ENCODE measurements at regions not wholly inside any gene's neighbourhood (a gene's known extent, or its start where the extent isn't known, plus 50 kb on each side); places are given as distances from the start of the nearest gene placed in this dataset.

- Histone ChIP-seq H3K79me1 (ENCODE audit: low read depth, low read length) (no peaks in the 10 kb centered on the region), H3K18ac (ENCODE audit: extremely low read depth, low read length) (no peak overlapping the region), H2BK12ac (ENCODE audit: low read depth, low read length) (no peak overlapping the region), H2AK5ac (ENCODE audit: low read depth, low read length) (no peak overlapping the region), H2BK120ac (replicated peaks; ENCODE audit: low read depth, low read length) (no peak overlapping the region), H3K27me3 (replicated peaks in 1 of 4; ENCODE audit: control insufficient read depth in 3 of 4, extremely low read depth in 1 of 4, insufficient read depth in 3 of 4, low read length in 3 of 4) (no peaks in the 10 kb centered on the region), H3K23ac (ENCODE audit: insufficient read length) (no peak overlapping the region), H3K4me3 (ENCODE audit: extremely low read depth in 1 of 4, insufficient read depth in 2 of 4, low read depth in 3 of 4, low read length in 4 of 4) (no peak overlapping the region), H4K8ac (ENCODE audit: extremely low read depth, insufficient read depth, low read length) (no peak overlapping the region), H2BK15ac (ENCODE audit: low read length) (no peak overlapping the region), H2BK20ac (ENCODE audit: low read length) (no peak overlapping the region), H3K4ac (replicated peaks; ENCODE audit: insufficient read length, low read depth, low read length) (no peak overlapping the region), H3K36me3 (ENCODE audit: control insufficient read depth in 2 of 4, insufficient read depth in 4 of 4, low read length in 3 of 4) (no peaks in the 10 kb centered on the region), H3K4me1 (replicated peaks in 1 of 4; ENCODE audit: control insufficient read depth in 3 of 4, insufficient read depth in 4 of 4, low read length in 3 of 4) (no peaks in the 10 kb centered on the region; a peak in 1 of 7 replicates), H4K5ac (ENCODE audit: insufficient read length, low read depth, low read length) (no peak overlapping the region), H3K4me2 (ENCODE audit: insufficient read depth in 1 of 2, low read depth in 2 of 2, low read length in 2 of 2) (no peak overlapping the region), H3K27ac (ENCODE audit: low read depth, low read length) (no peak overlapping the region), H4K91ac (replicated peaks; ENCODE audit: insufficient read length, low read length) (no peak overlapping the region), H3K9me3 (ENCODE audit: insufficient read depth in 2 of 2, low read depth in 1 of 2, low read length in 1 of 2) (no peaks in the 10 kb centered on the region), H3K79me2 (ENCODE audit: control insufficient read depth in 1 of 2, insufficient read depth in 2 of 2, low read length in 2 of 2) (no peaks in the 10 kb centered on the region), H3K23me2 (ENCODE audit: low read depth, low read length) (no peaks in the 10 kb centered on the region), H2BK5ac (ENCODE audit: low read depth, low read length) (no peak overlapping the region), H3K56ac (replicated peaks; ENCODE audit: insufficient read length, low read depth, low read length) (no peak overlapping the region), H3K14ac (ENCODE audit: insufficient read length) (no peak overlapping the region), H2AFZ (ENCODE audit: low read length) (no peak overlapping the region; the same call in 1 of the 2 replicates), H4K20me1 (replicated peaks in 1 of 2; ENCODE audit: control insufficient read depth in 1 of 2, insufficient read depth in 2 of 2, low read length in 2 of 2) (no peaks in the 10 kb centered on the region), H3K9ac (replicated peaks in 1 of 4; ENCODE audit: extremely low read depth in 1 of 4, low read depth in 3 of 4, low read length in 3 of 4) (no peak overlapping the region)
- POLR2A ChIA-PET (ENCODE audit: partially characterized antibody), result interaction anchor here (0.6 kb wide), 1 partner anchor 729 kb away, joined by 4 read pairs; no protein-coding TSS in a partner anchor
- CTCF ChIA-PET (ENCODE audit: partially characterized antibody), result interaction anchor here (1.7 kb wide), 1 partner anchor 18 kb away, joined by 7 read pairs; no protein-coding TSS in a partner anchor
- FAIRE-seq, result no peak
- DNase-seq (ENCODE audit: low read depth in 1 of 2, low spot score in 2 of 2), result no peak
- TF ChIP-seq ATF3 (IDR thresholded peaks at IDR 0.05; ENCODE audit: insufficient read depth, low read depth, low read length) (no peak), PHF8 (conservative IDR thresholded peaks at IDR 0.05; ENCODE audit: low read depth, low read length) (no peak), SIRT6 (IDR thresholded peaks at IDR 0.05; ENCODE audit: low read length) (no peak), SP4 (IDR thresholded peaks at IDR 0.05; ENCODE audit: low read length) (no peak), ATF2 (IDR thresholded peaks at IDR 0.05; ENCODE audit: low read length) (no peak), MAX (IDR thresholded peaks at IDR 0.05) (no peak)
Observed at GRCh38 chr1:99500541-99500940, 145.4 kb upstream of the PALMD start.
